HG03097 (cell line): ENCODE measurements at regions not wholly inside any gene's neighbourhood (a gene's known extent, or its start where the extent isn't known, plus 50 kb on each side); places are given as distances from the start of the nearest gene placed in this dataset.

Source experiments
- ATAC-seq: cut with Tn5 transposase; IDR thresholded peaks from one replicate; pipeline ENCODE4 v1.9.1; 2021; ENCODE audit not compliant: unreplicated experiment, low FRiP score

GRCh38 chr11:27907530-27907929, 200.4 kb downstream of the KIF18A start:
- no peak for ATAC-seq

- ATAC-seq: no peak
Observed at GRCh38 chr11:27907091-27907490, 200.9 kb downstream of the KIF18A start.

GRCh38 chr11:27904358-27905055, 203.4 kb downstream of the KIF18A start:
- no peak for ATAC-seq

GRCh38 chr11:27902981-27903624, 202.8 kb upstream of the BDNF start:
- no peak for ATAC-seq

- ATAC-seq: no peak
Observed at GRCh38 chr11:27898166-27898565, 197.9 kb upstream of the BDNF start.

- no peak for ATAC-seq
Observed at GRCh38 chr11:27896096-27896495, 195.8 kb upstream of the BDNF start.

- ATAC-seq: peak; percentile 66
Observed at GRCh38 chr11:27894552-27894951, 194.3 kb upstream of the BDNF start.

GRCh38 chr11:27886857-27887256, 186.6 kb upstream of the BDNF start:
- no peak for ATAC-seq

GRCh38 chr11:27882066-27882697, 181.9 kb upstream of the BDNF start:
- ATAC-seq: no peak

- ATAC-seq: no peak
Observed at GRCh38 chr11:27875831-27876775, 175.8 kb upstream of the BDNF start.

- no peak for ATAC-seq
Observed at GRCh38 chr11:27874998-27875830, 175.0 kb upstream of the BDNF start.

- no peak for ATAC-seq
Observed at GRCh38 chr11:27873664-27874063, 173.4 kb upstream of the BDNF start.

- ATAC-seq: no peak
Observed at GRCh38 chr11:27871056-27871455, 170.8 kb upstream of the BDNF start.

- ATAC-seq: no peak
Observed at GRCh38 chr11:27869701-27870100, 169.4 kb upstream of the BDNF start.

- no peak for ATAC-seq
Observed at GRCh38 chr11:27868709-27869108, 168.5 kb upstream of the BDNF start.

- ATAC-seq: no peak
Observed at GRCh38 chr11:27868226-27868625, 168.0 kb upstream of the BDNF start.

GRCh38 chr11:27865105-27865504, 164.8 kb upstream of the BDNF start:
- ATAC-seq: no peak

GRCh38 chr11:27864611-27865010, 164.4 kb upstream of the BDNF start:
- ATAC-seq: no peak

- no peak for ATAC-seq
Observed at GRCh38 chr11:27864091-27864491, 163.8 kb upstream of the BDNF start.

GRCh38 chr11:27863637-27864036, 163.4 kb upstream of the BDNF start:
- no peak for ATAC-seq
